K562 (cell line): ENCODE measurements at regions not wholly inside any gene's neighbourhood (a gene's known extent, or its start where the extent isn't known, plus 50 kb on each side); places are given as distances from the start of the nearest gene placed in this dataset.
A peak's percentile ranks its signal among the peaks of the same experiment; 100 is the strongest.

ENCODE experiments used
- ATAC-seq: fragments of 200-7000 bp; cut with Tn5 transposase; 3 replicates; pipeline ENCODE4 v1.9.1; 2020; ENCODE audit warnings: moderate library complexity
- BruUV-seq: library from RNA; stranded (reverse); fragments of 400-500 nt; replicated peaks from 2 replicates; lab custom pipeline; 2021; lab: Mats Ljungman, UMichigan
- CTCF ChIA-PET: fragments of 300-600 bp; formaldehyde crosslinking; extraction: SDS; loops from one replicate; lab custom pipeline; 2021; ENCODE audit warnings: low intra/inter-chr PET ratio; lab: Yijun Ruan, JAX
- POLR2A ChIA-PET: fragments of 300-600, 350-650 bp; sonication (Branson Sonifier 250); formaldehyde crosslinking; extraction: SDS; loops from one replicate; lab custom pipeline; 2021; ENCODE audit warnings: antibody characterized with exemption, inconsistent platforms; lab: Yijun Ruan, JAX
- DNase-seq, 4 experiments: peaks; one replicate each; pipeline versions ENCODE4 v3.0.0 to v3.0.0-alpha.2; 2011 to 2018; ENCODE audit warnings: low spot score in 3 of 4, mixed read lengths in 3 of 4; ENCODE audit errors: extremely low read depth in 1 of 4
- FAIRE-seq: peaks from 2 replicates; lab custom pipeline; 2011; peaks lifted over from hg19 to GRCh38; lab: Jason Lieb, UNC
- H2AFZ ChIP-seq: 2 replicates; pipeline ENCODE4 v1.6.0; 2011; ENCODE audit warnings: low read depth, low read length, control low read depth, inconsistent platforms
- H3K27ac ChIP-seq: fragments of 200-600 bp; 3 replicates; pipeline ENCODE4 v1.8.0; 2011; ENCODE audit warnings: low read depth, mild to moderate bottlenecking, control low read depth, inconsistent platforms, low read length, moderate library complexity, mixed read lengths; ENCODE audit errors: extremely low read depth
- H3K27me3 ChIP-seq, 2 experiments: fragments of 300-600 bp in 1 of 2; 2 replicates in 1 of 2; 3 replicates in 1 of 2; pipeline versions ENCODE4 v1.6.0 to v1.8.0; 2011; ENCODE audit warnings: inconsistent platforms in 2 of 2, low read length in 2 of 2, mild to moderate bottlenecking in 1 of 2, mixed read lengths in 1 of 2, moderate library complexity in 1 of 2; ENCODE audit not compliant: control insufficient read depth in 2 of 2, insufficient read depth in 2 of 2
- H3K36me3 ChIP-seq: fragments of 300-600 bp; 3 replicates; pipeline ENCODE4 v1.8.0; 2011; ENCODE audit warnings: mild to moderate bottlenecking, low read length, inconsistent platforms; ENCODE audit not compliant: control insufficient read depth, insufficient read depth
- H3K4me1 ChIP-seq, 2 experiments: fragments of 200-600 bp in 1 of 2; replicated peaks in 1 of 2; 2 replicates in 1 of 2; 3 replicates in 1 of 2; pipeline versions ENCODE4 v1.5.1 to v1.8.0; 2011; ENCODE audit warnings: inconsistent platforms in 2 of 2, low read length in 2 of 2, mild to moderate bottlenecking in 1 of 2, mixed read lengths in 1 of 2, moderate library complexity in 1 of 2; ENCODE audit not compliant: control insufficient read depth in 2 of 2, insufficient read depth in 2 of 2
- H3K4me2 ChIP-seq: 2 replicates; pipeline ENCODE4 v1.6.1; 2011; ENCODE audit warnings: low read length, control low read depth, inconsistent platforms, mixed read lengths; ENCODE audit not compliant: insufficient read depth
- H3K4me3 ChIP-seq: fragments of 200-600 bp; sonication (generic), shearing (Covaris generic); 2 replicates; pipeline ENCODE4 v1.5.1; 2016; ENCODE audit warnings: control low read depth, inconsistent platforms
- H3K79me2 ChIP-seq: fragments of 200-600 bp; 3 replicates; pipeline ENCODE4 v1.8.0; 2011; ENCODE audit warnings: low read length, inconsistent platforms; ENCODE audit not compliant: control insufficient read depth, insufficient read depth
- H3K9ac ChIP-seq, 2 experiments: 2 replicates each; pipeline versions ENCODE4 v1.6.0 to v1.6.1; 2011; ENCODE audit warnings: low read depth in 2 of 2, low read length in 2 of 2, control low read depth in 1 of 2, inconsistent platforms in 1 of 2, mild to moderate bottlenecking in 1 of 2, mixed read lengths in 1 of 2; ENCODE audit not compliant: insufficient read depth in 1 of 2
- H3K9me1 ChIP-seq: one replicate; pipeline ENCODE4 v1.6.0; 2011; ENCODE audit warnings: inconsistent platforms, mild to moderate bottlenecking, low read length, moderate library complexity; ENCODE audit not compliant: control insufficient read depth, insufficient read depth
- H3K9me3 ChIP-seq: replicated peaks from 2 replicates; pipeline ENCODE4 v1.5.1; 2011; ENCODE audit warnings: low read depth, low read length, inconsistent platforms; ENCODE audit not compliant: control insufficient read depth, insufficient read depth
- H4K20me1 ChIP-seq: replicated peaks from 2 replicates; pipeline ENCODE4 v1.6.1; 2011; ENCODE audit warnings: low read length, inconsistent platforms, mixed read lengths; ENCODE audit not compliant: control insufficient read depth, insufficient read depth
- BCOR ChIP-seq: fragments of 450-650 bp; IDR thresholded peaks from 2 replicates; pipeline ENCODE4 v1.6.1; 2016
- PHB2 ChIP-seq: fragments of 450-650 bp; IDR thresholded peaks from 2 replicates; pipeline ENCODE4 v1.6.1; 2017; ENCODE audit warnings: low read depth
- RBM25 ChIP-seq: fragments of 200-400 bp; formaldehyde crosslinking; IDR thresholded peaks from 2 replicates; pipeline ENCODE4 v1.6.1; 2018; ENCODE audit warnings: low read length, low read depth, moderate library complexity; ENCODE audit not compliant: severe bottlenecking
- ZBTB12 ChIP-seq: fragments of 250-450 bp; sonication (Bioruptor Pico); IDR thresholded peaks from 2 replicates; pipeline ENCODE4 v1.4.0; 2020
- ZKSCAN1 ChIP-seq: fragments of 150-350 bp; IDR thresholded peaks from 2 replicates; pipeline ENCODE4 v1.6.1; 2016; ENCODE audit warnings: low read depth, low read length
- ZNF77 ChIP-seq: fragments of 250-450 bp; sonication (Bioruptor Pico); IDR thresholded peaks from 2 replicates; pipeline ENCODE4 v1.5.0; 2020
- WGBS: fragments of 100-300 bp; shearing (Covaris generic); methylation state at CpG from one replicate; pipeline ENCODE4 v1.1.6; 2016; ENCODE audit warnings: low coverage, mixed read lengths; ENCODE audit not compliant: insufficient coverage; ENCODE audit errors: missing lambda C conversion rate; 5-methylcytosine and 5-hydroxymethylcytosine counted together
- in situ Hi-C: fragments of 300-500 bp; cut with MboI; formaldehyde crosslinking; loops from 4 replicates; pipeline ENCODE4 v1.15.0; 2018; ENCODE audit warnings: inconsistent platforms, mixed read lengths
- intact Hi-C: fragments of 100-400 bp; cut with micrococcal nuclease; formaldehyde crosslinking; loops from 2 replicates; pipeline ENCODE4 v1.14.2; 2022

- Histone ChIP-seq H3K4me2 (no peak overlapping the region), H3K27ac (no peak overlapping the region), H3K4me1 (no peaks in the 10 kb centered on the region), H3K4me3 (no peak overlapping the region), H2AFZ (no peak overlapping the region), H3K79me2 (no peaks in the 10 kb centered on the region), H3K9ac (no peak overlapping the region), H4K20me1 (no peaks in the 10 kb centered on the region), H3K27me3 (peaks cover 16 to 30% of the 10 kb centered on the region in 2 experiments), H3K9me3 (no peaks in the 10 kb centered on the region), H3K9me1 (no peaks in the 10 kb centered on the region), H3K36me3 (no peaks in the 10 kb centered on the region)
- no peak for DNase-seq
- no peak for FAIRE-seq
- CTCF ChIA-PET = no interaction called here
- BruUV-seq = no TSS peak
- no peak for ATAC-seq
- 5% methylated on average over 4 of the region's 4 CpGs for WGBS
- POLR2A ChIA-PET = interaction anchor here (0.6 to 1.7 kb wide), 2 partner anchors 10 to 269 kb away, joined by 3 to 4 read pairs; no protein-coding TSS in a partner anchor
- TF ChIP-seq ZNF77 (CRISPR knock-in tag) = no peak
- no peak for TF ChIP-seq PHB2
- TF ChIP-seq ZBTB12 (CRISPR knock-in tag) = no peak
- TF ChIP-seq RBM25 = peak; percentile 29
- TF ChIP-seq ZKSCAN1 = peak; percentile 87
- 0 out of 2 replicates have a peak, but pooled peaks have one; percentile 8 for TF ChIP-seq BCOR
- intact Hi-C loops = no loop called here
- in situ Hi-C loops = no loop called here
These were observed 115.5 kb downstream of the SYF2 start for GRCh38 chr1:25116832-25117231.
